SKM-1 (cell line): ENCODE measurements at regions not wholly inside any gene's neighbourhood (a gene's known extent, or its start where the extent isn't known, plus 50 kb on each side); places are given as distances from the start of the nearest gene placed in this dataset.
"Not testable (repeated sequence)": the region's sequence is repeated elsewhere in the genome, so short reads cannot be mapped to it uniquely, and the experiment has no call there.

Source experiments
- DNase-seq: peaks from one replicate; lab custom pipeline; 2025; ENCODE audit not compliant: unreplicated experiment; lab: John Stamatoyannopoulos, UW

DNA sequence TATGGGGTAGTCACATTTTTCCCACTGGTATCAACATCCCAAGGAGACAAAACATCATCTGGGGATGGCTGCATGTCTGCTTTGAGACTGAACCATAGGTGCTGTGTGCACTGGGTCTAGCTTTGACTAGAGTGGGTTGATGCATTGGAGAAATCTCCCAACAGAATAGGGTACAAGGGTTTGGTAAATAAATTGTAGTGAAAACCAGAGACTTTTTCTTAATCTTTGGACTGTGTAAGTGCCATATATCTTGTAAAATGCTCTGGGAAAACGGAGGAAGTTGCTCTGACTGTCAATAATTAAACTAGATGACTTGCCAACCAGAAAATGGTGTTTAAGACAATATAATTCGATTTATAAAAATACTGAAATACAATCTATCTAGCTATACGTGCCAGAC is 1064.0 kb upstream of the SLIT2 start:
- DNase-seq: no peak

DNA sequence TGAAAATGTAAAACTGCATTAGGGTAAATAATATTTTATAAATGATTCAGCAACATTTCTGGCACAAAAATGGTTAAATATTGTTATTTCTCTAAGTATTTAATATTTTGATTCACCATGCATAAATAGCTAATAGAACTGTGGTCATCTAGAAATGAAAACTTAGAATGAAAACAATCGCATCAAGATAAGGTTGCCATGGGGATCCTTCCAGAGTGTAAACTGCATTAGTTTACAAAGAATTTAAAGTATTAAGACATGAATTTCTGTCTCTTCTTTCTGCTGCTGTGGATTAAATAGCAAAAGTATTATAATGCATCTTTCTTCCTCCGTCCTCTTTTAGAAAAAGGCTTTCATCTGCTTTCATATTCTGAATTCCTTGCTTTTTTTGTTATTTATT is 1064.6 kb upstream of the SLIT2 start:
- DNase-seq: no peak

DNA sequence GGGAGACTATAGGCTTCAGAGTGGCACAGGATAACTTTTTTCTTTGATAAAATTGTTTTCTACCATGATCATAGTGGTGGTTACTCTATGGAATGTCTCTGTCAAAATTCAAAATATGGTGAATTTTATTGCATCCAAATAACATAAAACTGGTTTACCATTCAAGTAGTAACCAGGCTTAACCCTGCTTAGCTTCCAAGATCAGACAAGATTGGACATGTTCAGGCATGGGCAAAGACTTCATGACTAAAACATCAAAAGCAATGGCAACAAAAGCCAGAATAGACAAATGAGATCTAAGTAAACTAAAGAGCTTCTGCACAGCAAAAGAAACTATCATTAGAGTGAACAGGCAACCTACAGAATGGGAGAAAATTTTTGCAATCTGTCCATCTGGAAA is 1070.1 kb upstream of the SLIT2 start:
- DNase-seq: not testable (repeated sequence)

DNA sequence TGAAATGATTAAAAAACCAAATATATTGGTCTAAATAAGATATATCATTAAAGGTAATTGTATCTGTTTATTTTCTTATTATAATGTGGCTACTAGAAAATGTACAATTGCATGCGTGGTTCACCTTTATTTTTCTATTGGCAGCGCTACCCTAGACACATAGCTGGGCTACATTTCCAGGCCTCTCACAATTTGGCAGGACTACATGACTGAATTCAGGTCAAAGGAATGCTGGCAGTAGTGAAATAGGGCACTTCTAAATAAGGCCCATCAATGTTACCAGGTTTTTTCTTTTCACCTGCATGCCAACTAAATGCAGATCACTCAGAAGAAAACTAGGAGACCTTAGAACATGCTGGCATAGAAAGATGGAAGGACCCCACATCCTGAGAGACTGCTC is 1072.9 kb upstream of the SLIT2 start:
- DNase-seq: no peak

DNA sequence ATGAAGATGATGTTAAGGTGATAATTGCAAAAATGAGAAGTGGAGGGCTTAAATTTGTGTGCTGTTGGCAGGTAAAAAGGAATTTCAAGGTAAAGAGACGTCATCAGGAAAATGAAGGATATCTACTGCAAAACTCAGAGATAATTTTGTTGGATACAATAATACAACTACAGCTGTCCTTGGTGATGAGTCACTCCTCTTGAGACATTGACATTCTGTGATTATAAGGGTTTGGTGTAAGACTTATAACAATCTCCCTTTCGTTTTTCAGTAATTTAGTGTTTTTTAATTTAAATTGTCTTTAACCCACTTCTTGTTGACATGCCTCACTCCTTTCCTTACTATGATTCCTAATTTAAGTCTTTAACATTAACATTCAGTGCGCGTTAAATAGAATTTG is 1074.1 kb upstream of the SLIT2 start:
- no peak for DNase-seq

DNA sequence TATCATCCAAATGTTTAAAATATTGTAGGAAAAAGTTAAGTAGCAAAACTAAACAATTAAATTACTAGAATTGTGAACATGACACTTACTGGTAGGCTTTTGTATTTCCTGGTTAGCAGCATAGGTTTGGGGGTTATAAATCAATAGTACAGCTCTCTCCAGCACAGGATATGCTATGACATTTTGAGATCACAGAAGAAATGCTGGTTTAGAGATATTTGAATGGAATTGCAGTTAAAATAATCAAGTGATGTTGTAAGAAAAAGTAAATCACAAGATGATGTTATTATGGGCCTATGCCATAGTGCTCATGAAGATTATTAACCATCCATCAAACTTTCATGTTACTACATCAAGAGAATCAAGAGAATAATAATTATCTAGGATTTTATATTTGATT is 1079.9 kb upstream of the SLIT2 start:
- no peak for DNase-seq

DNA sequence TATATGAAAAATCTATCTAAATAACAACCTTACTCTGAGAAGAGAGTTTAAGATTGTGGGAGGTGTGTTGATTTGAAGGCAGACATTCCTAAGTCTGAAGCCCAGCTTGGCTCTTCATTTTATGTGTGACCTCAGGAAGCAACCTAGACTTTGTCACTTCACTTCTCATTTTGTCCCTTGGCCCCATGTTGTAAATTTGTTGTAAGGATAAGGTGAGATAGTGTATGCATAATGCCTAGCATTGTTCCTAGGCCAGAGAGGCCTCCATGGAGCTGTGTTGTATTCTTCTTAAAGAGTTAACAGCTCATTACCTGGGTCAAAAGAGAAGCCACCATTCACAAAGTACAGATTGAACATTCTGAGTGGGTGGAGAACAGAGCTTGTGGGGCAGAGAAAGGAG is 1084.4 kb upstream of the SLIT2 start:
- DNase-seq: no peak

DNA sequence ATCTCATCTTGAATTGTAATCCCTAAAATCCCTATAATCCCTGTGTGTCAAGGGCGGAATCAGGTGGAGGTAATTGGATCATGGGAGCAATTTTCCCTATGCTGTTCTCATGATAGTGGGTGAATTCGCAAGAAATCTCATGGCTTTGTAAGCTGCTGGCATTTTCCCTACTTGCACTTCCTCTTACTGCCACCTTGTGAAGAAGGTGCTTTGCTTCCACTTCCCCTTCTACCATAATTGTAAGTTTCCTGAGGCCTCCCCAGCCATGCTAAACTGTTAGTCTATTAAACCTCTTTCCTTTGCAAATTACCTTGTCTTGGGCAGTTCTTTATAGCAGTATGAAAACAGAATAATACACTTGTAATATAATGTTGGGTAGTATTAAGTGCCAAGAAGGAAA is 1087.4 kb upstream of the SLIT2 start:
- DNase-seq: peak; percentile 19

DNA sequence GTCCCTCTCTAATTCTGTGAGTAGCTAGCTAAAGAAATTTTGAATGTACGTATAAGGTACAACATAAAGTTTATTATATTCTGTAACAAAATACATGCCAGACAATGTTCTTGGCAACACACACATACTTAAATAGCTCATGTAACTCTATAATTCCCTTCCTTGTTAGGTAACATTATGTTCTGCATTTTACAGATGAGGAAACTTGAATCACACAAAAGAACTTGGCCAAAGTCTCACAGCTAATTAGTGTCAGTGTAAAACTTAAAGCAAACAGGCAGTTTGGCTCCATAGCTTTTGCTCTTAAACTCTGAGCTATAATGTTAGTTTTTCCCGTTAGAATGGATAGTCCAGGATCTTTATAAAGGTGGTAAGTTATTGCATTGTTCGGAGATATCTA is 1091.8 kb upstream of the SLIT2 start:
- DNase-seq: no peak

DNA sequence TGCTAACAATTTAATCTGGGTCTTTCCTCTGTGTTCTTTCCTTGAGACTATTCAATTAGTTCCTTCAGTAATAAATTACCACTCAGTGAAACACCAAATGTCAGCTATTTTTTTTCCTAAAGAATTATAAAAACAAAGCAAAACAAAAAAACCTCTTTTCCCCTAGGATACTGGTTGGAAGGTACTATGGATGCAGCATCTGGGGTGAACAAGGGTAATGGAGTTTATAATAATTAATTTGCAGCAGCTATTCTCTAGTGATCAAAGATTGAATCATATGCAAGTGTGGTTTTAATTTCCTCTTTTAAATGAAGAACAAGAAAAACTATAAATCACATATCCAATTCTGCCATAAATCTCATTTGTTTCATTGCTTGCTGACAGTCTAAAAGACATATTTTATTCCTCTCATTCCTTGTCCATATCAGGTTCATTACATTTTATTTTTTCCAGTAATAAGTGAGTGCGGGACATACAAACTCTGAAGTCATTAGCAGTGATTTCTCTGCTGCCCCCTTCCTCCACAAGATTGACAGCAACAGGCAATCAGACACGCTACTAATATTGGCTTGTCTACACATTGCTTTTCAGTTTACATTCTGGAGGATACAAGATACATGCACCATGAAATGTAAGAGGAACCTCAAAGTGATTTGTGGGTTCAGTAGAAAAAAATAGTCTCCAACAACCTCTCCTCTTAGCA is 1093.4 kb upstream of the SLIT2 start:
- DNase-seq: no peak

DNA sequence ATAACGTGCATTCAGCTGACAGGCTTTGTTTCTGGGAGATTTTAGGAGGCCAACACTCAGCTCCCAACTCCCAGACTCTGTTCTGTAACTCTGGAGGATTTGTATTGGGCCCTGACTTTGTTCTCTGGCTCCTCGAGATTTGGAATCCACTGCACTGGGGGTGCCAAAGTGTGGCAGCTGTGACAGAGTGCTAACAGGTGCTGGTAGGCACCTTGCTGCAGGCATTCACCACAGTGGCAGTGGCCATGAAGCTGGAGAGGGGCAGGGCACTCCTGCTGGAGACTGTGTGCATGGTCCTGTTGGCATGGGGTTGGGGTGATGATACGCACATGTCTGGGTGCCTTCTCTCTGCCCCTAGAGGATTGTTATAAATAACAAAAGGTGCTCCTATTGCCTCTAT is 1094.9 kb upstream of the SLIT2 start:
- no peak for DNase-seq

DNA sequence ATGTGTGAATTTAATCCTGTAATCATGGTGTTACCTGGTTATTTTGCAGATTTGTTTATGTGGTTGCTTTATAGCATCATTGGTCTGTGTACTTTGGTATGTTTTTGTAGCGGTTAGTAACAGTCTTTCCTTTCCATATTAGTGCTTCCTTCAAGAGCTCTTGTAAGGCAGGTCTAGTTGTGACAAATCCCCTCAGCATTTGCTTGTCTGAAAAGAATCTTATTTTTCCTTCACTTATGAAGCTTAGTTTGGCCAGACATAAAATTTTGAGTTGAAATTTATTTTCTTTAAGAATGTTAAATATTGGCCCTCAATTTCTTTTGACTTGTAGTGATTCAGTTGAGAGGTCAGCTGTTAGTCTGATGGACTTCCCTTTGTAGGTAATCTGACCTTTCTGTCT is 1096.1 kb upstream of the SLIT2 start:
- no peak for DNase-seq

DNA sequence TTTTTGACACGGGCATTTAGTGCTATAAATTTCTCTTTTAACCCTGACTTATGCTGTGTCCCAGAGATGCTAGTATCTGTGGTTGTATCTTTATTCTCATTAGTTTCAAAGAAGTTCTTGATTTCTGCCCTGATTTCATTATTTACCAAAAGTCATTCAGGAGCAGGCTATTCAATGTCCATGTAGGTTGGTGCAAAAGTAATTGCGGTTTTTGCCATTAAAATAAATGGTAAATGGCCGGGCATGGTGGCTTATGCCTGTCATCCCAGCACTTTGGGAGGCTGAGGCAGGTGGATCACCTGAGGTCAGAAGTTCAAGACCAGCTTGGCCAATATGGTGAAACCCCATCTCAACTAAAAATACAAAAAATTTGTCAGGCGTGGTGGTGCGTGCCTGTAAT is 1097.4 kb upstream of the SLIT2 start:
- DNase-seq: not testable (repeated sequence)

DNA sequence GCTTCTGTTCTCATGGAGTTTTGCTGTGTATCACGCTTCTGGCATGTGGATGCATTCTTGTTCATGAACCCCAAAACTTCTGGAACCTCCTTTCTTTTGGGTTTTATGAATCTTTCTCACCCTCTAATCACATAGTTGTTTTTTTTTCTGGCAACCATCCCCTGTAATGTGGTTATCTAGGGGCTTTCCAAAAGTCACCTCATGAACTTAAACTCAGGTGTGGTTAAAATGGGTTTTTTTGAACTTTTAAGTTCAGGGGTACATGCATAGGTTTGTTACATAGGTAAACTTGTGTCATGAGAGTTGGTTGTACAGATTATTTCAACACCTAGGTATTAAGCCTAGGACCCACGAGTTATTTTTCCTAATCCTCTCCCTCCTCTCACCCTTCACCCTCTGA is 1099.4 kb upstream of the SLIT2 start:
- DNase-seq: no peak

DNA sequence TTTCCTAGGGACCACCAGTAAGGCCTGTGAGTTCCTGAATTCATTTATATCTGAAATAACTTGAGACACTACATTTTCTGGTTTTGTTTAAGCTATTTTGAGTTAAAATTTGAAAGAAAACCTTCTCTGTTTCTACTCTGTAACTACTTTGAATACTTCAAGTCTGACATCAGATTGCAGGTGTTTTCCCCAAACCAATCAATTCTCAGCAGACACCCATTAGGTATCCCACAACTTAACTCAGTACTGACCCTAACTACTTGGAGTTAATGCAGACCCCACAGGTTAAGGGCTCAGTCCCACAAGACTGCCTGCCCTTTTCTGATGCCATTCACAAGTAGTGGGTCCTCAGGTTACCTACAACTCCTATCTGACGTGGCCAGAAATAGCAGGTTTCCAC is 1100.0 kb upstream of the SLIT2 start:
- DNase-seq: no peak

DNA sequence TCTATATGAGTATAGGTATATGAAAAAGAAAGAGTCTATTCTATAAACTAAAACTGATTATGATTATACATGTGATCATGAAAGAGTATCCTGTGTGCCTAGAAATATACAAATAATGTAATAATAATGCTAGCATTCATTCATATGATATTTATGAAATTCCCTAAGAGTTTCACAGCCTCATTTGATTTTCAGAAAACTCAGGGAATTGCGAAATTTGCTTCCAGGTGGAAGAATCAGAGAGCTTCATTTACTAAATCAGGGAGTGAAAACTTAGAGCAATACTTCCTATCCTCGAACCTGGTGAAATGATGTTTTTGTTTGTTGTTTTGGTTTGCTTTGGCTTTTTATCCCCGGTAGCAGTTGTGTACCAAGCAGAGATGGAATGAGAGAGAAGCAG is 1105.7 kb upstream of the SLIT2 start:
- no peak for DNase-seq

DNA sequence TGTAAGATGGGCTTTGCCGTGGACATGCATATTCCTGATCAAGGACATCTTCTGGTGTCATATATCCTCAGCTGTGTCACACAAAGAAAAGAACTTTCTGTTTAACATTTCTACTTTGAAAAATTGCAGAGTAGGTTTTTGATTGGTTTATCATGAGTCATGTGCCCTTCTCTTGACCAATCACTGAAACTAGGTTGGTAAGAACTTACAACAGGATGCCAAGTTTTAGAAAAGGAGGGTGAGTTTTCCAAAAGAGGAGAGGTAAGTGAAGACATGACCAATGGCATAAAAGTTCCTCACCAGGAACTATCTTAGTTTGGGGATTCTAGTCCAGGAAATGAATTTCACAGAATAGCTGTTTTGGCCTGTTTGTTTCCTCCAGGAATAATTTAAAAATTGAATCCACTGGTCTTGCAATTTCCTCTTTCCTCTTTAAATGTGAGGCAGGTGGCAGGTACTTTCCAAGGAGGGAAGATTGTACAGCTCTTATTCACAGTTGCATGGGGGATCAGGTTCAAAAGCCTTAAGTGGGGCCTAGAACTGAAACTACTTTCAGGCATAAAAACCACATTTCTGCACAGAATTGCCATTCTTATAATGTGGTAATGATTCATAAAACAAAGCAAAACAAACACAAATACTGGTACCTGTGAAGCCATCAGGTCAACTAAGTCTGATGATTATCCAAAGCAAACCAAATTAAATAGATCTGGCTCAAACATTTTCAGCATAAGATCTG is 1114.5 kb upstream of the LCORL start:
- no peak for DNase-seq

DNA sequence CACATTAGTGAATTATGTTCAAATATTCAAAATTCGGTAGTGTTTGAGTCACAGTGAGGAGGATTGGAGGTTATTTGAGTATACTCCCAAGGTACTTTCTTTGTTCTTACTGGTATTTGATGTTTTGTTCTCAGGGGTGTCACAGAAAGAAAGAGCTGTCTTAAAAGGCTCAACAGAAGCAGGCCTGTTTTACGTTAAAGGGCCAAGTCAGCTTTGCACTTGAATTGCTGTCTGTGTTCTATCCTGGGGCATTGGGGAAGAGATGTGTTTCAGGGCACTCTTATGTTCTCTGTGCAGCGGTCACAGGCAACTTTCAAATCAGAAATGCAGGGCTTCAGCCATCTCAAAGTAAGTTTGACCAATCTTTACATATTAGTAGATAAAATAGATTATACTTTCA is 1113.1 kb upstream of the LCORL start:
- no peak for DNase-seq

DNA sequence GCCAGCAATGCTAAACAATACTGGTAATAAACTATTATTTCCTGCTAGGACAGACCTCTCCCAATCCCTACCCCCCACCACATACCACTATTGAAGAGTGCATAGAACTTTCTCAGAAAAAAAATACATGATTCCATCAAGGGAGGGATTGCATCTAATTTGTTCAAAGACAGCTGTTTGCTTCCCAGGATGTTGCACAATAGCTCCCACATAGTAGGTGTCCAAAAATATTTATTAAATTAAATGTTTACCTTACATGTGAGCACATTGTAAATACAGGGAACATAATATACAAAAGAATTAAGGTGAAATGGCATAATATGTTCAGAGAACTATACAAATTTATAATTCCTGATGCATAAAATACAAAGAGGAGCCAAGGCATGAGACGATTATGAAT is 1111.8 kb upstream of the LCORL start:
- DNase-seq: no peak

DNA sequence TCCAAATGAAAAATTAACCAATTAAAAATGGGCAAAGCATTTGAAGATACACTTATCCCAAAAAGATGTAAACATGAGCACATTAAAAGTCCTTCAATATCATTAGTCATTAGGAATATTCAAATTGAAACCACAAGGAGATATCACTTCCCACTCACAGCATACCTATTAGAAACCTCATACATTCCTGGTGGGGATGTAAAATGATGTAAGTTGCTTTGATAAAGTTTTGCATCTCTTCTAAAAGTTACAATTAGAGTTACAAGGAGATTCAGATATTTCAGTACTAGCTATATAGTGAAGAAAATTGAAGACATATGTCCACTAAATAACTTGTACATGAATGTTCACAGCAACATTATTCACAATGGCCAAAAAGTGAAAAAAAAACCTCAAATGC is 1109.3 kb upstream of the LCORL start:
- no peak for DNase-seq

DNA sequence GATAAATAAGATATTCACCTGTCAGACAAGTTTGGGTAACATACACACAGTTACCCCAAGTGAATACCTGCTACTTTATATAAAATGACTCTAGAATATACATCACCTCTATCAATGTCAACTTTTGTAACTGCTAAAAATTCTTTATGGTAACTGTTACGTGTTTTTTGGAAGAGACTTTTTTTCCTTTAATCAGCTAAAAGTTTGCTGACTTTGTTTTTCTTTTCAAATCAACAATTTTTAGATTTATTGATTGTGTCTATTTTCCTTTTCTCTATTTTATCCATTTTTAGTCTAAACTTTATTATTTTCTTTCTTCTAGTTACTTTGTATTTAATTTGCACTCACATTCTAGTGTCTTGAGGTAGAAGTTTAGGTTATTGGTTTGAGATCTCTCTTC is 1106.6 kb upstream of the LCORL start:
- DNase-seq: no peak

DNA sequence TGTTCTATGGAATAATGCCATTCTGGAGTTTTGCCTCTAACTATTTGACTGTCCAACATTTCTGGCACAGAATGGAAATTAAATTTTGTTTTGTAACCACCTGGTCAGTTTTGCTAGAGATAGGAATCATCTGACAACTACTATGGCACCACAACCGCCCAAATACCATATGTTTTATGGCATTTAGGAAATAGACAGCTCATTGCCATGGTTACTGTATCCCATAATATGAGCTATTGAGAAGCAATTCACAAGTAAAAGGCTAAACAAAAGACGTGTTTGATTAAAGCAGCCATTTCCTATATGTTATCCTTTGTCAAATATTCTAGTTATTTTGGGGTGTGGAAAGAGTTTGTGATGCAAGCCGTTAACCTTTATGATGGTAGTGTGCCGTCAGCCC is 1105.3 kb upstream of the LCORL start:
- no peak for DNase-seq

DNA sequence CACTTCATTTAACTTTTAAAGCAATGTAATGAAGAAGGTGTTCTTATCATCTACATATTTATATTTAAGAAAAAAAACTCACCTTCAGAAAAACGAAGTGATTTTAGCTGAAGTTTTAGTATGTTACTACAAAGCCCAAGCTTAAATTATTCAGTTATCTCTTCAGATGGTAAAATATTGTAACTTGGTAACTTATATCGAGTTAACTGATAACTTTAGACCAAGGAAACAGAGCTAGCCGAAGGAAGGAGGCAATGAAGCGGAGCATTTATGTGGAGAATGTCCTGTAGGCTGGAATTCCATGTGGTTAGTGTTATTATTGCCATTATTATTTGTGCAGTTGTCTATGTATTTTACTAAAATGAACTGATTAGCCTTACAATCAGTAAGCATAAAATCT is 1102.1 kb upstream of the LCORL start:
- no peak for DNase-seq
